ENCODE measurements at regions not wholly inside any gene's neighbourhood (a gene's known extent, or its start where the extent isn't known, plus 50 kb on each side); places are given as distances from the start of the nearest gene placed in this dataset.

DNA sequence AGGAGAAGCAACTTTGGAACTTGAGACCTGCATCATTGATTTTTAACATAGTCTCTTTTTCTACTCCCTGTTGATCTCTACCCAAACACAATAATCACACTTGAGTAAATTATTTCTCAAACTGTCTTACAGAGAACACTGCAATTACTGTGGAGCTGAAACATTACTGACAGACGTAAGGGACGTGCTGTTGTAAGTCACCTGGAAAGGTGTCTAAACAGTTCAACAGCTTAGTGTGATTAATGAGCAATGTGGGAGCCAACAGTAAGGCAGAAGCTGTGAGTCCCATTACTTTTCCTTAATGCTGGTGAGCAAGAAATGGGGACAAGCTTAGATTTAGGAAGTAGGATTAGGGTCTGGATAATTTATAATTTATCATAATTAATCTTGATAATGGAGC is 265.7 kb downstream of the DLEU7 start:
- DNase-seq (ENCODE audit: low read depth) = no peak
- no peak overlapping the region for H3K4me3 ChIP-seq (ENCODE audit: control insufficient read depth, low read depth, low read length)
- TF ChIP-seq, protein P1, sequence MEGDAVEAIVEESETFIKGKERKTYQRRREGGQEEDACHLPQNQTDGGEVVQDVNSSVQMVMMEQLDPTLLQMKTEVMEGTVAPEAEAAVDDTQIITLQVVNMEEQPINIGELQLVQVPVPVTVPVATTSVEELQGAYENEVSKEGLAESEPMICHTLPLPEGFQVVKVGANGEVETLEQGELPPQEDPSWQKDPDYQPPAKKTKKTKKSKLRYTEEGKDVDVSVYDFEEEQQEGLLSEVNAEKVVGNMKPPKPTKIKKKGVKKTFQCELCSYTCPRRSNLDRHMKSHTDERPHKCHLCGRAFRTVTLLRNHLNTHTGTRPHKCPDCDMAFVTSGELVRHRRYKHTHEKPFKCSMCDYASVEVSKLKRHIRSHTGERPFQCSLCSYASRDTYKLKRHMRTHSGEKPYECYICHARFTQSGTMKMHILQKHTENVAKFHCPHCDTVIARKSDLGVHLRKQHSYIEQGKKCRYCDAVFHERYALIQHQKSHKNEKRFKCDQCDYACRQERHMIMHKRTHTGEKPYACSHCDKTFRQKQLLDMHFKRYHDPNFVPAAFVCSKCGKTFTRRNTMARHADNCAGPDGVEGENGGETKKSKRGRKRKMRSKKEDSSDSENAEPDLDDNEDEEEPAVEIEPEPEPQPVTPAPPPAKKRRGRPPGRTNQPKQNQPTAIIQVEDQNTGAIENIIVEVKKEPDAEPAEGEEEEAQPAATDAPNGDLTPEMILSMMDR (IDR thresholded peaks at IDR 0.05; ENCODE audit: control insufficient read depth, insufficient read depth, low read depth, low read length, missing control alignments) = no peak

DNA sequence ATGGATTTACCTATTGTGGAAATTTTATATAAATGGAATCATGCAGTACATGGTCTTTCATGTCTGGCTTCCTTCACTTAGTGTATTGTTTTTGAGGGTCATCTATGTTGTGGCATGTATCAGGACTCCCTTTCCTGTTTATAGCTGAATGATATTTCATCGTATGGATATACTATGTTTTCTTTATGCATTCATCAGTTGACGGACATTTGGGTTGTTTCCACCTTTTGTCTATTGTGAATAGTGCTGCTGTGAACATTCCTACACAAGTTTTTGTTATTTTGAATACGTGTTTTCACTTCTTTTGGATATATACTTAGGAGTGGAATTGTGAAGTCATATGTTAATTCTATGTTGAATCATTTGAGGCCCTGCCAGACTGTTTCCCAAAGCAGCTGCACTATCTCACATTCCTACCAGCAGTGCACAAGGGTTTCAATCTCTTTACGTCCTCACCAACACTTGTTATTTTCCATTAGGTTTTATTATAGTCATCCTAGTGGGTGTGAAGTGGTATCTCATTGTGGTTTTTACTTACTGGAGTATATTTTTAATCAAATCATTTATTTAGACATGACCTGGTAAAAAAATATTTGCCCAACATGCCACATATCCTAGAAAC is 262.7 kb downstream of the DLEU7 start:
- TF ChIP-seq, protein P1 (IDR thresholded peaks at IDR 0.05; ENCODE audit: control insufficient read depth, insufficient read depth, low read depth, low read length, missing control alignments) = peak; percentile 48
- peak; percentile 55 for DNase-seq (ENCODE audit: low read depth)
- H3K4me3 ChIP-seq (ENCODE audit: control insufficient read depth, low read depth, low read length) = no peak overlapping the region

DNA sequence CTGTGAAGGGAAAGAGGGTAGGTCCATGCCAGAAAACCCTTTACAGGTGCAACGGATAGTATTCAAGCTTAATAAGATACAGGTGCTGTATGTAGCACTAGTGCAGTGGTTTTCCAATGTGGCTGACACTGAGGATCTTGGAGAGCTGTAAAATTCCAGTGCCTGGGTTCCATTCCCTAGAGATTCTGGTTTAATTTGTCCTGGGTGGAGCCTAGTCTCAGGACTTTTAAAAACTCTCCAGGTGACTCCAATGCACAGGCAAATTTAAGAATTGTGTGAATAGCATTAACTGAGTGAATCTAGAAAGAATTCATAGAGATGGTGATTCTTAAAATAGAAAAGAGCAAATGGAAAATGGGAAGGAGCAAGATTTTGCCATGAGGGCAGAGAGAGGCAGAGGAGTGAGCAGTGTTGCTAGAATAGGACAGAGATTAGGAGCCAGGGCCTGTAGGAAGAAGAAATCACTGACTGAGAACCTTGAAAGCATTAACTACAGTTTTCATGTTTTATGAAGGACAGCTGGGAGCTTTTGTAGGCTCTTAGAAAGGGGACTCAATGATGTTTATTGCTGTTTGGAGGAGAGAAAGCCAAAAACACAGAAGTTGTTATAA is 261.8 kb downstream of the DLEU7 start:
- TF ChIP-seq, protein P1 (IDR thresholded peaks at IDR 0.05; ENCODE audit: control insufficient read depth, insufficient read depth, low read depth, low read length, missing control alignments) = no peak
- no peak overlapping the region for H3K4me3 ChIP-seq (ENCODE audit: control insufficient read depth, low read depth, low read length)
- no peak for DNase-seq (ENCODE audit: low read depth)

GRCh38 chr13:50584856-50585580 is 258.5 kb downstream of the DLEU7 start:
- H3K4me3 ChIP-seq (ENCODE audit: control insufficient read depth, low read depth, low read length) = no peak overlapping the region
- DNase-seq (ENCODE audit: low read depth) = no peak
- TF ChIP-seq, protein P1 (IDR thresholded peaks at IDR 0.05; ENCODE audit: control insufficient read depth, insufficient read depth, low read depth, low read length, missing control alignments) = no peak

DNA sequence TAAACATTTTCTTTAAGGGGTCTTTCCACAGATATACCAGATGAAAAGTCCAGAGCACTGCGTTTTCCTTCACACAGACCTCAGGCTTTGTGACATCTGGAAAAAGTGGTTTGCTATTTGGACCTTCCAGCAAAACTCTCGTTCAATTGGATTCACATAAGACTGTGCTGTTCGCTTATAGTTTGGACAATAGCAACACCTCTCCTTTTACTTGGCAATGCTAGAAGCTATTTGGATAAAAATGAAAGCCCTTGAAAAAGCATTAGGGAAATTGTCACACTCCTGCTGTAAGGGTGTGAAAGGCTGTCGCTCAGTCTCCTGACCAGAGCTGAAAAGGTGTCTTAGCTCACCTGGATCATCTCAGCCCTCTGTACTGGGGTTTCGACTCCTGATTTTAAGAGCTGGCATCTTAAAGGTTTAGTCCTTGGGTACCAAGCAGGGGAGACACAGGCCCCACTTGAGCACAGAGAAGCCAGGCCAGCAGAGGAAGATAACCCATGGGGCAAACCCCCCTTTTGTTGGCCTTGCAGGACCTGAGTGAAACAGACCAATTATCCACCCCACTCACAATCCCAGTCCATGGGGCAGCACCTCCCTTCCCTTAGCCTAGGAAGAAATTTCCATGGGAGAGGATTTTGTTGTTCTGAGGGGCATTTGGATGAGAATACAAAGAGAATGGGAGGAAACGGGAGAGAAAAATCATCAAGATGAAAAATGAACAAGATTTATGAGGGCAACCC is 257.6 kb downstream of the DLEU7 start:
- no peak overlapping the region for H3K4me3 ChIP-seq (ENCODE audit: control insufficient read depth, low read depth, low read length)
- TF ChIP-seq, protein P1 (IDR thresholded peaks at IDR 0.05; ENCODE audit: control insufficient read depth, insufficient read depth, low read depth, low read length, missing control alignments) = no peak
- DNase-seq (ENCODE audit: low read depth) = no peak

- no peak overlapping the region for H3K4me3 ChIP-seq (ENCODE audit: control insufficient read depth, low read depth, low read length)
- TF ChIP-seq, protein P1 (IDR thresholded peaks at IDR 0.05; ENCODE audit: control insufficient read depth, insufficient read depth, low read depth, low read length, missing control alignments) = no peak
- no peak for DNase-seq (ENCODE audit: low read depth)
These were observed 256.9 kb downstream of the DLEU7 start for GRCh38 chr13:50586414-50587083.

All from AG09309 (cell line).